Body of pancreas (tissue), 4 donors: ENCODE measurements at regions not wholly inside any gene's neighbourhood (a gene's known extent, or its start where the extent isn't known, plus 50 kb on each side); places are given as distances from the start of the nearest gene placed in this dataset.
A peak's percentile ranks its signal among the peaks of the same experiment; 100 is the strongest.
"Not testable (repeated sequence)": the region's sequence is repeated elsewhere in the genome, so short reads cannot be mapped to it uniquely, and the experiment has no call there.

Experiments
- ATAC-seq: fragments of 150-250 bp; one replicate; pipeline ENCODE4 v1.9.1; 2016
- DNase-seq, 4 donors: peaks; one replicate each; pipeline ENCODE4 v3.0.0-alpha.2; 2019
- H3K27ac ChIP-seq, 4 donors: fragments of 200-600 bp; sonication (generic); 1 replicate in 3 of 4; 2 replicates in 1 of 4; pipeline versions ENCODE4 v1.5.1 to v1.6.1; 2016 to 2019; ENCODE audit warnings: mild to moderate bottlenecking in 1 of 4, mixed read lengths in 1 of 4, moderate library complexity in 1 of 4
- H3K27me3 ChIP-seq, 2 donors: fragments of 200-600 bp; sonication (generic); one replicate each; pipeline ENCODE4 v1.6.0; 2016; ENCODE audit warnings: mild to moderate bottlenecking in 1 of 2
- H3K36me3 ChIP-seq, 2 donors: fragments of 200-600 bp; sonication (generic); replicated peaks in 1 of 2; 2 replicates each; pipeline ENCODE4 v1.5.1; 2016; ENCODE audit warnings: low read depth in 2 of 2; ENCODE audit not compliant: insufficient read depth in 1 of 2
- H3K4me1 ChIP-seq: fragments of 200-600 bp; sonication (generic); one replicate; pipeline ENCODE4 v1.6.0; 2016
- H3K4me3 ChIP-seq, 2 donors: fragments of 200-600 bp; sonication (generic); 1 replicate in 1 of 2; 2 replicates in 1 of 2; pipeline ENCODE4 v1.5.1; 2016 to 2019
- H3K9me3 ChIP-seq, 3 donors: fragments of 200-600 bp; sonication (generic); 1 replicate in 2 of 3; 2 replicates in 1 of 3; pipeline ENCODE4 v1.5.1; 2016
- CTCF ChIP-seq, 7 experiments: fragments of 450-650 bp in 4 of 7; fragments of 200-600 bp in 3 of 7; sonication (generic) in 3 of 7; IDR thresholded peaks; one replicate each; pipeline ENCODE4 v1.5.1; 2016 to 2019; ENCODE audit warnings: antibody characterized with exemption in 7 of 7
- POLR2A ChIP-seq, 3 donors: fragments of 450-650 bp; IDR thresholded peaks; one replicate each; pipeline ENCODE4 v1.6.1; 2016; ENCODE audit warnings: antibody characterized with exemption in 3 of 3, mild to moderate bottlenecking in 2 of 3
- WGBS, 2 donors: methylation state at CpG; one replicate each; pipeline ENCODE4 v1.1.5; 2017; 5-methylcytosine and 5-hydroxymethylcytosine counted together
- intact Hi-C: fragments of 100-400 bp; cut with DNase I; formaldehyde crosslinking; loops from one replicate; pipeline ENCODE4 v1.15.1; 2023

DNA sequence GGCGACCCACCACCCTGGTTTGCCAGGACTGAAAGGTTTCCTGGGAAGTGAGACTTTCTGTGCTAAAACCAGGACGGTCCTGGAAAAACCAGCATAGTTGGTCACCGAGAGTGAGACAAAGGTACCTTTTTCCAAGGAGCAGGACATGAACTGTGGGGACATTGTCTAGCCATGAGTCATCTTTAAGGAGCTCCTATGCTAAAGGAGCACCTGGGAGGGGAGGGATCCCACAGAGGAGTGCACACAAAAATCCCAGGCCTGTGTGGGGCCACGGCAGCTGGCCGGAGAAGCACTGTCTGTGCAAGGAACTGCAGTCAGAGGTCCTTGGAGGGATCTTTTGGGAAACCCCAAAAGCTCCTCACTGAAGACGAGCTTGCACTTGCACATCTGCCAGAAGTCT is 109.1 kb upstream of the PLEKHG1 start:
- intact Hi-C loops, result no loop called here
- Histone ChIP-seq H3K36me3 (no peaks in the 10 kb centered on the region), H3K4me1 (peaks cover 7% of the 10 kb centered on the region), H3K9me3 (no peaks in the 10 kb centered on the region), H3K4me3 (no peak overlapping the region), H3K27ac (no peak overlapping the region), H3K27me3 (no peaks in the 10 kb centered on the region)
- TF ChIP-seq POLR2A (IDR thresholded peaks at IDR 0.05), result no peak
- TF ChIP-seq CTCF (IDR thresholded peaks at IDR 0.05), result no peak
- 69 to 77% methylated on average over 4 to 6 of the region's 6 CpGs for WGBS, 2 donors
- ATAC-seq (no peak), DNase-seq (no peak)

GRCh38 chr6:150491131-150491810 is 108.4 kb upstream of the PLEKHG1 start:
- Histone ChIP-seq H3K27me3 (no peaks in the 10 kb centered on the region), H3K9me3 (no peaks in the 10 kb centered on the region), H3K4me3 (no peak overlapping the region), H3K27ac (no peak overlapping the region), H3K4me1 (peaks cover 7% of the 10 kb centered on the region), H3K36me3 (no peaks in the 10 kb centered on the region)
- DNase-seq (no peak), ATAC-seq (peak; percentile 48)
- TF ChIP-seq POLR2A (IDR thresholded peaks at IDR 0.05) (no peak), CTCF (IDR thresholded peaks at IDR 0.05) (no peak)
- intact Hi-C loops, result no loop called here
- 49 to 50% methylated on average over 5 of the region's 5 CpGs for WGBS, 2 donors

- no peak overlapping the region for H3K27ac ChIP-seq
- no peak overlapping the region for H3K4me3 ChIP-seq
- ATAC-seq (no peak), DNase-seq (no peak)
- peaks cover 7% of the 10 kb centered on the region for H3K4me1 ChIP-seq
- TF ChIP-seq POLR2A (IDR thresholded peaks at IDR 0.05) (no peak), CTCF (IDR thresholded peaks at IDR 0.05) (no peak)
- intact Hi-C loops, result no loop called here
- H3K36me3 ChIP-seq, result no peaks in the 10 kb centered on the region
- WGBS, 2 donors, result 35 to 45% methylated on average over 2 of the region's 2 CpGs
- no peaks in the 10 kb centered on the region for H3K27me3 ChIP-seq
- H3K9me3 ChIP-seq, result no peaks in the 10 kb centered on the region
These were observed 107.9 kb upstream of the PLEKHG1 start for GRCh38 chr6:150491811-150492172.

DNA sequence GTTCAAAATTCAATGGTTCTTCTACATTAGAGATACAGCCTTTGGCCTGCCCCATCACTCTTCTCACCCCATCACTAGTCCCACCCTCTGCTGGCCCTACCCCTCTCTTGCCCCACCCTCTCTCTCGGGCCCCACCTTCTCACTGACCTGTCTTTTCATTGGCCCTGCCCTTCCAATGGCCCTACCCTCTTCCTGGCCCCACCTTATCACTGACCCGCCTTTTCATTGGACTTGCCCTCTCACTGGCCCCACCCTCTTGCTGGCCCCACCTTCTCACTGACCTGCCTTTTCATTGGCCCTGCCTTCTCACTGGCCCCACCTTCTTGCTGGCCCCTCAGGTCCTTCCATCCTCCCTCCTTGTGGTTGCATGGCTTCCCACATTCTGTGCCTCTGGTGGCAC is 107.2 kb upstream of the PLEKHG1 start:
- WGBS, 2 donors, result 83 to 89% methylated on average over 2 of the region's 2 CpGs
- no peaks in the 10 kb centered on the region for H3K36me3 ChIP-seq
- no peak overlapping the region for H3K27ac ChIP-seq
- intact Hi-C loops, result no loop called here
- H3K4me3 ChIP-seq, result no peak overlapping the region
- no peaks in the 10 kb centered on the region for H3K9me3 ChIP-seq
- peaks cover 7% of the 10 kb centered on the region for H3K4me1 ChIP-seq
- no peak for TF ChIP-seq CTCF (IDR thresholded peaks at IDR 0.05)
- no peak for TF ChIP-seq POLR2A (IDR thresholded peaks at IDR 0.05)
- no peak for DNase-seq
- no peak for ATAC-seq
- no peaks in the 10 kb centered on the region for H3K27me3 ChIP-seq

GRCh38 chr6:150492941-150493340 is 106.7 kb upstream of the PLEKHG1 start:
- H3K27ac ChIP-seq, result no peak overlapping the region
- peak in 1 of 4 donors; percentile 8 for DNase-seq
- H3K36me3 ChIP-seq, result no peaks in the 10 kb centered on the region
- H3K9me3 ChIP-seq, result no peaks in the 10 kb centered on the region
- TF ChIP-seq POLR2A (IDR thresholded peaks at IDR 0.05) (no peak), CTCF (IDR thresholded peaks at IDR 0.05) (no peak)
- no peak overlapping the region for H3K4me3 ChIP-seq
- peak; percentile 56 for ATAC-seq
- no peaks in the 10 kb centered on the region for H3K27me3 ChIP-seq
- 28 to 47% methylated on average over 4 to 7 of the region's 7 CpGs for WGBS, 2 donors
- intact Hi-C loops, result no loop called here
- H3K4me1 ChIP-seq, result peaks cover 7% of the 10 kb centered on the region

DNA sequence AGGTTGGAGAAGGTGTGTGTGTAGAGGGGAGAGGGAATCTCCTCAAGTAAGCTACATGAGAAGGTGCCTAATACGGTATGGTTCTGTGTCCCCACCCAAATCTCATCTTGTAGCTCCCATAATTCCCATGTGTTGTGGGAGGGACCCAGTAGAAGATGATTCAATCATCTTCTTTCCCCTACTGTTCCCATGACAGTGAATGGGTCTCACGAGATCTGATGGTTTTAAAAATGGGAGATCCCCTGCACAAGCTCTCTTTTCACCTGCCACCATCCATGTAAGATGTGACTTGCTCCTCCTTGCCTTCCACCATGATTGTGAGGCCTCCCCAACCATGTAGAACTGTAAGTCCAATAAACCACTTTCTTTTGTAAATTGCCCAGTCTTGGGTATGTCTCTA is 106.1 kb upstream of the PLEKHG1 start:
- DNase-seq, H3K36me3 ChIP-seq, ATAC-seq, H3K27me3 ChIP-seq, intact Hi-C loops, H3K4me3 ChIP-seq, H3K4me1 ChIP-seq, H3K9me3 ChIP-seq, H3K27ac ChIP-seq: not testable (repeated sequence)
- 89 to 92% methylated on average over 2 of the region's 2 CpGs for WGBS, 2 donors
